GM23248 (cell line): ENCODE measurements at regions not wholly inside any gene's neighbourhood (a gene's known extent, or its start where the extent isn't known, plus 50 kb on each side); places are given as distances from the start of the nearest gene placed in this dataset.

Experiments used
- DNase-seq: peaks from one replicate; pipeline ENCODE4 v3.0.0-alpha.2; 2015
- H2AFZ ChIP-seq: fragments of 200-600 bp; sonication (generic); 2 replicates; pipeline ENCODE4 v1.6.1; 2016; ENCODE audit warnings: antibody characterized with exemption
- H3F3A ChIP-seq: fragments of 200-600 bp; sonication (generic); 2 replicates; pipeline ENCODE4 v1.6.1; 2016; ENCODE audit warnings: mild to moderate bottlenecking, antibody characterized with exemption, mixed run types; ENCODE audit not compliant: insufficient read depth
- H3K27ac ChIP-seq: fragments of 200-600 bp; sonication (generic); 2 replicates; pipeline ENCODE4 v1.5.1; 2016; ENCODE audit warnings: mild to moderate bottlenecking
- H3K27me3 ChIP-seq: fragments of 200-600 bp; sonication (generic); replicated peaks from 2 replicates; pipeline ENCODE4 v1.6.1; 2016; ENCODE audit warnings: mild to moderate bottlenecking; ENCODE audit not compliant: insufficient read depth
- H3K36me3 ChIP-seq: fragments of 200-600 bp; sonication (generic); 2 replicates; pipeline ENCODE4 v1.6.1; 2016; ENCODE audit warnings: low read depth, mild to moderate bottlenecking
- H3K4me1 ChIP-seq: fragments of 200-600 bp; sonication (generic); 2 replicates; pipeline ENCODE4 v1.6.1; 2016; ENCODE audit warnings: mild to moderate bottlenecking; ENCODE audit not compliant: insufficient read depth
- H3K4me2 ChIP-seq: fragments of 200-600 bp; sonication (generic); one replicate; pipeline ENCODE4 v1.6.1; 2016; ENCODE audit warnings: mild to moderate bottlenecking; ENCODE audit not compliant: unreplicated experiment
- H3K4me3 ChIP-seq: fragments of 200-600 bp; sonication (generic); 2 replicates; pipeline ENCODE4 v1.5.1; 2016; ENCODE audit warnings: mild to moderate bottlenecking
- H3K79me2 ChIP-seq: fragments of 200-600 bp; sonication (generic); 2 replicates; pipeline ENCODE4 v1.6.1; 2016; ENCODE audit warnings: mild to moderate bottlenecking; ENCODE audit not compliant: insufficient read depth
- H3K9ac ChIP-seq: fragments of 200-600 bp; sonication (generic); 2 replicates; pipeline ENCODE4 v1.6.1; 2016; ENCODE audit warnings: mild to moderate bottlenecking
- H3K9me2 ChIP-seq: fragments of 200-600 bp; sonication (generic); 2 replicates; pipeline ENCODE4 v1.6.1; 2016; ENCODE audit warnings: mixed run types, mild to moderate bottlenecking, moderate library complexity; ENCODE audit not compliant: insufficient read depth
- H3K9me3 ChIP-seq: fragments of 200-600 bp; sonication (generic); one replicate; pipeline ENCODE4 v1.6.1; 2017; ENCODE audit warnings: low read depth
- H4K20me1 ChIP-seq: fragments of 200-600 bp; sonication (generic); 2 replicates; pipeline ENCODE4 v1.6.0; 2016; ENCODE audit not compliant: insufficient read depth
- EZH2 ChIP-seq: fragments of 200-600 bp; sonication (generic); IDR thresholded peaks from 2 replicates; pipeline ENCODE4 v1.6.1; 2018; ENCODE audit warnings: antibody characterized with exemption, mild to moderate bottlenecking; ENCODE audit not compliant: insufficient read depth, poor library complexity, severe bottlenecking
- EZH2phosphoT487 ChIP-seq: fragments of 200-600 bp; sonication (generic); IDR thresholded peaks from 2 replicates; pipeline ENCODE4 v1.6.1; 2018; ENCODE audit warnings: antibody characterized with exemption, moderate library complexity, mild to moderate bottlenecking, low read depth; ENCODE audit not compliant: insufficient read depth
- WGBS, 2 experiments: methylation state at CpG; one replicate each; pipeline ENCODE4 v1.1.6; 2015 to 2017; ENCODE audit warnings: low lambda C conversion rate in 2 of 2, low coverage in 1 of 2; ENCODE audit errors: missing lambda C conversion rate in 2 of 2; 5-methylcytosine and 5-hydroxymethylcytosine counted together
- in situ Hi-C: fragments of 300-500 bp; cut with MboI; formaldehyde crosslinking; loops from 2 replicates; pipeline ENCODE4 v1.15.0; 2020

- WGBS, 2 experiments = 0 to 4% methylated on average over 1 of the region's 1 CpG
- Histone ChIP-seq H3K36me3 (no peaks in the 10 kb centered on the region), H3K9me3 (no peaks in the 10 kb centered on the region), H3K27me3 (no peaks in the 10 kb centered on the region), H3K9ac (no peak overlapping the region), H4K20me1 (no peaks in the 10 kb centered on the region), H3F3A (no peaks in the 10 kb centered on the region), H3K4me3 (no peak overlapping the region), H3K4me2 (no peak overlapping the region), H3K4me1 (no peaks in the 10 kb centered on the region), H2AFZ (no peak overlapping the region), H3K27ac (no peak overlapping the region), H3K79me2 (no peaks in the 10 kb centered on the region), H3K9me2 (no peaks in the 10 kb centered on the region)
- DNase-seq = no peak
- in situ Hi-C loops = no loop called here
- no peak for TF ChIP-seq EZH2
- no peak for TF ChIP-seq EZH2phosphoT487
Measured at GRCh38 chr10:52915391-52915790, 142.8 kb upstream of the MBL2 start.

GRCh38 chr10:52911163-52911562, 138.6 kb upstream of the MBL2 start:
- in situ Hi-C loops = no loop called here

GRCh38 chr10:52908478-52908877, 135.9 kb upstream of the MBL2 start:
- TF ChIP-seq EZH2phosphoT487 (no peak), EZH2 (no peak)
- in situ Hi-C loops = no loop called here
- no peaks in the 10 kb centered on the region for H3K9me2 ChIP-seq
- DNase-seq = no peak
- no peaks in the 10 kb centered on the region for H3F3A ChIP-seq
- H3K27ac ChIP-seq = no peak overlapping the region
- H3K9ac ChIP-seq = no peak overlapping the region
- no peaks in the 10 kb centered on the region for H3K36me3 ChIP-seq
- no peaks in the 10 kb centered on the region for H4K20me1 ChIP-seq
- H3K79me2 ChIP-seq = no peaks in the 10 kb centered on the region
- no peak overlapping the region for H3K4me3 ChIP-seq
- no peaks in the 10 kb centered on the region; the same call in 1 of the 2 replicates for H3K27me3 ChIP-seq
- H3K9me3 ChIP-seq = no peaks in the 10 kb centered on the region
- no peak overlapping the region for H3K4me2 ChIP-seq
- no peaks in the 10 kb centered on the region for H3K4me1 ChIP-seq
- WGBS, 2 experiments = 9 to 14% methylated on average over 5 of the region's 5 CpGs
- H2AFZ ChIP-seq = no peak overlapping the region

More at GRCh38 chr10:52911163-52911562, 138.6 kb upstream of the MBL2 start:
- WGBS, 2 experiments = 59 to 63% methylated on average over 1 of the region's 1 CpG
- no peaks in the 10 kb centered on the region for H3K79me2 ChIP-seq
- no peaks in the 10 kb centered on the region for H3F3A ChIP-seq
- H3K27me3 ChIP-seq = no peaks in the 10 kb centered on the region
- H2AFZ ChIP-seq = no peak overlapping the region
- H3K9ac ChIP-seq = no peak overlapping the region
- H4K20me1 ChIP-seq = no peaks in the 10 kb centered on the region
- DNase-seq = no peak
- no peaks in the 10 kb centered on the region for H3K9me2 ChIP-seq
- H3K4me3 ChIP-seq = no peak overlapping the region
- no peaks in the 10 kb centered on the region for H3K4me1 ChIP-seq
- TF ChIP-seq EZH2phosphoT487 (no peak), EZH2 (no peak)
- no peak overlapping the region for H3K27ac ChIP-seq
- H3K36me3 ChIP-seq = no peaks in the 10 kb centered on the region
- no peak overlapping the region for H3K4me2 ChIP-seq
- no peaks in the 10 kb centered on the region for H3K9me3 ChIP-seq

- Histone ChIP-seq H3K36me3 (no peaks in the 10 kb centered on the region), H3K4me3 (no peak overlapping the region), H2AFZ (no peak overlapping the region), H3K4me2 (no peak overlapping the region), H3K4me1 (no peaks in the 10 kb centered on the region), H4K20me1 (no peaks in the 10 kb centered on the region), H3K9ac (no peak overlapping the region), H3K79me2 (no peaks in the 10 kb centered on the region), H3K9me3 (no peaks in the 10 kb centered on the region), H3K27ac (no peak overlapping the region), H3K27me3 (peaks cover 2% of the 10 kb centered on the region; the same call in 1 of the 2 replicates), H3K9me2 (no peaks in the 10 kb centered on the region), H3F3A (no peaks in the 10 kb centered on the region)
- no peak for TF ChIP-seq EZH2
- TF ChIP-seq EZH2phosphoT487 = no peak
- DNase-seq = no peak
- in situ Hi-C loops = no loop called here
- WGBS, 2 experiments = 0% methylated on average over 1 of the region's 1 CpG
Measured at GRCh38 chr10:52906046-52906445, 133.5 kb upstream of the MBL2 start.

GRCh38 chr10:52903397-52903938, 130.9 kb upstream of the MBL2 start:
- WGBS, 2 experiments = 9 to 15% methylated on average over 3 of the region's 3 CpGs

More at GRCh38 chr10:52903397-52903938, 130.9 kb upstream of the MBL2 start:
- Histone ChIP-seq H3K9ac (no peak overlapping the region), H3F3A (no peaks in the 10 kb centered on the region), H3K9me2 (no peaks in the 10 kb centered on the region), H3K27me3 (peaks cover 7% of the 10 kb centered on the region), H4K20me1 (no peaks in the 10 kb centered on the region), H3K4me3 (no peak overlapping the region), H2AFZ (no peak overlapping the region), H3K36me3 (no peaks in the 10 kb centered on the region), H3K27ac (no peak overlapping the region), H3K9me3 (no peaks in the 10 kb centered on the region), H3K79me2 (no peaks in the 10 kb centered on the region), H3K4me2 (no peak overlapping the region), H3K4me1 (no peaks in the 10 kb centered on the region)
- TF ChIP-seq EZH2 = no peak
- TF ChIP-seq EZH2phosphoT487 = no peak
- no peak for DNase-seq
- in situ Hi-C loops = no loop called here
